ENCODE measurements at regions not wholly inside any gene's neighbourhood (a gene's known extent, or its start where the extent isn't known, plus 50 kb on each side); places are given as distances from the start of the nearest gene placed in this dataset.

- CTCF ChIA-PET: interaction anchor here (1.5 kb wide), 1 partner anchor 23 kb away, joined by 3 read pairs; no protein-coding TSS in a partner anchor
- no peak for DNase-seq (ENCODE audit: low read depth, low spot score)
- TF ChIP-seq, protein P1, sequence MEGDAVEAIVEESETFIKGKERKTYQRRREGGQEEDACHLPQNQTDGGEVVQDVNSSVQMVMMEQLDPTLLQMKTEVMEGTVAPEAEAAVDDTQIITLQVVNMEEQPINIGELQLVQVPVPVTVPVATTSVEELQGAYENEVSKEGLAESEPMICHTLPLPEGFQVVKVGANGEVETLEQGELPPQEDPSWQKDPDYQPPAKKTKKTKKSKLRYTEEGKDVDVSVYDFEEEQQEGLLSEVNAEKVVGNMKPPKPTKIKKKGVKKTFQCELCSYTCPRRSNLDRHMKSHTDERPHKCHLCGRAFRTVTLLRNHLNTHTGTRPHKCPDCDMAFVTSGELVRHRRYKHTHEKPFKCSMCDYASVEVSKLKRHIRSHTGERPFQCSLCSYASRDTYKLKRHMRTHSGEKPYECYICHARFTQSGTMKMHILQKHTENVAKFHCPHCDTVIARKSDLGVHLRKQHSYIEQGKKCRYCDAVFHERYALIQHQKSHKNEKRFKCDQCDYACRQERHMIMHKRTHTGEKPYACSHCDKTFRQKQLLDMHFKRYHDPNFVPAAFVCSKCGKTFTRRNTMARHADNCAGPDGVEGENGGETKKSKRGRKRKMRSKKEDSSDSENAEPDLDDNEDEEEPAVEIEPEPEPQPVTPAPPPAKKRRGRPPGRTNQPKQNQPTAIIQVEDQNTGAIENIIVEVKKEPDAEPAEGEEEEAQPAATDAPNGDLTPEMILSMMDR (IDR thresholded peaks at IDR 0.05; ENCODE audit: insufficient read depth, low read length, missing control alignments): no peak
- POLR2A ChIA-PET: no interaction called here
- no peak overlapping the region for H3K4me3 ChIP-seq (ENCODE audit: low read depth, low read length)
Measured at GRCh38 chr15:58292751-58293175, 139.0 kb upstream of the LIPC start.

DNA sequence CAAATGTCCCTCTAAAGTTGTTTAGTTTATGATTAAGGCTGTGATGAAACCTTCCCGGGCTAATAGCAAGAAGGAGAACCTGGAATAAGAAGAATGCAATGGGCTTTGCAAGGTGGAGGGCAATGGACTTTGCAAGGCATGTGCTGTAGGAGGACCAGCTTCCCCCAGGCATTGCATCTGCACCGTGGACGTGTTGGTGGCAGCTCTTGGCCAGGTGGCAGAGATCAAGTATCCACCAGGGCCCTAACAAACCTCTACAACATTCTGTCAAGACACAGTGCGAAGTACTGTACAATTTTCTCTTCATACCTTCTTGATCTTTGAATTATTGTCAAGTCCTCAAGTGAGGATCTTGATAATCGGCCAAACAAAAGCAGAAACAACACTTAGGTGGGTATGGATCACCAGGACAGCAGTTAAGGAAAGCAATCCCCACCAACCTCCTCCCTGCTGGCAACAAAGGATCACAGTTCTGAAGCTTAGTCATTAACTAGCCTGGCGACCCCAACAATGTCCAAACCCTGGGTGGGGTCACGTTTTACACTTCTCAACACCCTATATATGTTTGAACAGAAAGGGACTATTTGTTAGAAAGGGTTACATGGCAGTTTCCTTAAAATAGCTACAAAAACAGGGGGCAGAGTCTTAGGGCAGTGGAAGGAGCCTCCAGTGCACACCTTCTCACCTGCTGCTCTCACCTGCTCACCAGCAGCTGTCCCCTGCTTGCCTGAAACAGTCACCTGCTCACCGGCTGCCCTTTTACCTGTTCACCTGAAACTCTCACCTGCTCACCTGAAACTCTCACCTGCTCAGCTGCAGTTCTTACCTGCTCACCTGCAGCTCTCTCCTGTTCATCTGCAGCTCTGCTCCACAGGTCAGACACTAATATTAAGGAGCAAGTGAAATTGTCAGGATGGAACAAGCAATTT, 137.9 kb upstream of the LIPC start:
- ChIA-PET CTCF (interaction anchor here (1.1 kb wide), 1 partner anchor 8 kb away, joined by 3 read pairs; no protein-coding TSS in a partner anchor), POLR2A (no interaction called here)
- no peak overlapping the region for H3K4me3 ChIP-seq (ENCODE audit: low read depth, low read length)
- DNase-seq (ENCODE audit: low read depth, low spot score): no peak
- TF ChIP-seq, protein P1 (IDR thresholded peaks at IDR 0.05; ENCODE audit: insufficient read depth, low read length, missing control alignments): no peak

DNA sequence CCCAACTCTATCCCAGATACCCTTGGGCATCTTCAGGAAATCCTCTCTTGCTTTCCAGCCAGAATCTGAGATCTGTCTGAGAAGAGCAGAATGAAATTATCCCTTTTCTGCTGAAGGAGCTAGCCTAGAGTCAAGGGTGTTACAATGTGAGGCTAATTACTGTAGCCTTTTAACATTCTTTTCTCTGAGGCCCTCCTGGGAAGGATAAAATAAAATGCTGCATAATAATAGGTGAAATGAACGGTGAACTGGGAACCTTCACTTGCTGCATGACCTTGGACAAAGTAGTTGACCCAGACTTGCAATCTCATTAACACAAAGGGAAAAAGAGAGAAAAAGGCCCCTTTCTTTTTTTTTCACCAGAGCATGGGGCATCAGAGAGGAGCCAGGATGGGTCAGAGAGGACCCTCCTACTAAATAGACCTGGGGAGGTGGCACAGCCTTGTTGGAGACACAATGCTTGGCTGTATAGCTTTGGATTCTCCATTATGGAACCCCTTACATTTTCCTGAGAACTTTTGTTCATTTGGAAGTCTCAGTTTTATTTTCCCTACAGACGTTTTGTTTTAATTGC, 137.0 kb upstream of the LIPC start:
- DNase-seq (ENCODE audit: low read depth, low spot score): no peak
- TF ChIP-seq, protein P1 (IDR thresholded peaks at IDR 0.05; ENCODE audit: insufficient read depth, low read length, missing control alignments): no peak
- no peak overlapping the region for H3K4me3 ChIP-seq (ENCODE audit: low read depth, low read length)
- POLR2A ChIA-PET: no interaction called here
- CTCF ChIA-PET: interaction anchor here (1.1 kb wide), 1 partner anchor 9 kb away, joined by 3 read pairs; no protein-coding TSS in a partner anchor

GRCh38 chr15:58295637-58296215, 136.1 kb upstream of the LIPC start:
- DNase-seq (ENCODE audit: low read depth, low spot score): no peak
- TF ChIP-seq, protein P1 (IDR thresholded peaks at IDR 0.05; ENCODE audit: insufficient read depth, low read length, missing control alignments): no peak
- POLR2A ChIA-PET: no interaction called here
- H3K4me3 ChIP-seq (ENCODE audit: low read depth, low read length): no peak overlapping the region
- CTCF ChIA-PET: no interaction called here

- POLR2A ChIA-PET: no interaction called here
Measured at GRCh38 chr15:58296276-58296675, 135.5 kb upstream of the LIPC start.

More at GRCh38 chr15:58296276-58296675, 135.5 kb upstream of the LIPC start:
- TF ChIP-seq, protein P1 (IDR thresholded peaks at IDR 0.05; ENCODE audit: insufficient read depth, low read length, missing control alignments): no peak
- CTCF ChIA-PET: interaction anchor here (1.4 kb wide), 1 partner anchor 27 kb away, joined by 5 read pairs; no protein-coding TSS in a partner anchor
- H3K4me3 ChIP-seq (ENCODE audit: low read depth, low read length): no peak overlapping the region
- no peak for DNase-seq (ENCODE audit: low read depth, low spot score)

All from AG04449 (cell line).